HG03378 (cell line): ENCODE measurements at regions not wholly inside any gene's neighbourhood (a gene's known extent, or its start where the extent isn't known, plus 50 kb on each side); places are given as distances from the start of the nearest gene placed in this dataset.
"Not testable (repeated sequence)": the region's sequence is repeated elsewhere in the genome, so short reads cannot be mapped to it uniquely, and the experiment has no call there.

Experiments
- ATAC-seq: cut with Tn5 transposase; IDR thresholded peaks from one replicate; pipeline ENCODE4 v1.9.1; 2021; ENCODE audit warnings: mild to moderate bottlenecking, moderate library complexity; ENCODE audit not compliant: unreplicated experiment

GRCh38 chr2:51324051-51324450 is 292.1 kb upstream of the NRXN1 start:
- ATAC-seq: no peak

GRCh38 chr2:51322613-51323012 is 290.7 kb upstream of the NRXN1 start:
- ATAC-seq: no peak

- ATAC-seq: no peak
These were observed 272.4 kb upstream of the NRXN1 start for GRCh38 chr2:51304311-51304710.

GRCh38 chr2:51301381-51301780 is 269.4 kb upstream of the NRXN1 start:
- no peak for ATAC-seq

GRCh38 chr2:51299370-51299769 is 267.4 kb upstream of the NRXN1 start:
- no peak for ATAC-seq

GRCh38 chr2:51297488-51297887 is 265.6 kb upstream of the NRXN1 start:
- ATAC-seq: no peak

- ATAC-seq: no peak
These were observed 261.8 kb upstream of the NRXN1 start for GRCh38 chr2:51293566-51294200.

GRCh38 chr2:51291762-51292551 is 260.0 kb upstream of the NRXN1 start:
- no peak for ATAC-seq

GRCh38 chr2:51290725-51291124 is 258.8 kb upstream of the NRXN1 start:
- ATAC-seq: no peak

GRCh38 chr2:51289045-51289444 is 257.1 kb upstream of the NRXN1 start:
- ATAC-seq: no peak

- no peak for ATAC-seq
These were observed 236.3 kb upstream of the NRXN1 start for GRCh38 chr2:51268191-51268590.

GRCh38 chr2:51265539-51265938 is 233.6 kb upstream of the NRXN1 start:
- ATAC-seq: no peak

GRCh38 chr2:51263951-51264350 is 232.0 kb upstream of the NRXN1 start:
- ATAC-seq: no peak

- ATAC-seq: not testable (repeated sequence)
These were observed 231.2 kb upstream of the NRXN1 start for GRCh38 chr2:51263101-51263500.

- no peak for ATAC-seq
These were observed 226.4 kb upstream of the NRXN1 start for GRCh38 chr2:51258301-51258700.

GRCh38 chr2:51256736-51257135 is 224.8 kb upstream of the NRXN1 start:
- no peak for ATAC-seq

- ATAC-seq: no peak
These were observed 219.4 kb upstream of the NRXN1 start for GRCh38 chr2:51251356-51251755.

GRCh38 chr2:51247252-51247805 is 215.4 kb upstream of the NRXN1 start:
- ATAC-seq: no peak

GRCh38 chr2:51243892-51244535 is 212.1 kb upstream of the NRXN1 start:
- ATAC-seq: no peak

GRCh38 chr2:51237626-51238271 is 205.8 kb upstream of the NRXN1 start:
- ATAC-seq: no peak

- no peak for ATAC-seq
These were observed 200.1 kb upstream of the NRXN1 start for GRCh38 chr2:51232027-51232426.
